DMS79 (cell line): ENCODE measurements at regions not wholly inside any gene's neighbourhood (a gene's known extent, or its start where the extent isn't known, plus 50 kb on each side); places are given as distances from the start of the nearest gene placed in this dataset.
"Not testable (repeated sequence)": the region's sequence is repeated elsewhere in the genome, so short reads cannot be mapped to it uniquely, and the experiment has no call there.

Source experiments
- DNase-seq: peaks from one replicate; lab custom pipeline; 2025; lab: John Stamatoyannopoulos, UW

- DNase-seq = no peak
These were observed 451.9 kb upstream of the ZEB2 start for GRCh38 chr2:144971786-144972335.

- not testable (repeated sequence) for DNase-seq
These were observed 450.5 kb upstream of the ZEB2 start for GRCh38 chr2:144970410-144970809.

- not testable (repeated sequence) for DNase-seq
These were observed 449.6 kb upstream of the ZEB2 start for GRCh38 chr2:144969564-144969963.

GRCh38 chr2:144967961-144968360 lies 448.0 kb upstream of the ZEB2 start:
- no peak for DNase-seq

GRCh38 chr2:144965172-144965571 lies 445.3 kb upstream of the ZEB2 start:
- no peak for DNase-seq

- no peak for DNase-seq
These were observed 443.1 kb upstream of the ZEB2 start for GRCh38 chr2:144963031-144963430.

- no peak for DNase-seq
These were observed 439.5 kb upstream of the ZEB2 start for GRCh38 chr2:144959416-144959815.

- DNase-seq = no peak
These were observed 431.1 kb upstream of the ZEB2 start for GRCh38 chr2:144950899-144951560.

GRCh38 chr2:144948205-144948855 lies 428.4 kb upstream of the ZEB2 start:
- no peak for DNase-seq

- no peak for DNase-seq
These were observed 427.8 kb upstream of the ZEB2 start for GRCh38 chr2:144947709-144948037.

GRCh38 chr2:144946263-144946662 lies 426.3 kb upstream of the ZEB2 start:
- no peak for DNase-seq

- no peak for DNase-seq
These were observed 424.8 kb upstream of the ZEB2 start for GRCh38 chr2:144944546-144945220.

GRCh38 chr2:144943986-144944385 lies 424.1 kb upstream of the ZEB2 start:
- no peak for DNase-seq

- DNase-seq = no peak
These were observed 423.5 kb upstream of the ZEB2 start for GRCh38 chr2:144943293-144943941.

GRCh38 chr2:144942516-144943256 lies 422.8 kb upstream of the ZEB2 start:
- DNase-seq = no peak

- no peak for DNase-seq
These were observed 422.0 kb upstream of the ZEB2 start for GRCh38 chr2:144941743-144942488.

- DNase-seq = no peak
These were observed 419.7 kb upstream of the ZEB2 start for GRCh38 chr2:144939590-144939989.

GRCh38 chr2:144937910-144938709 lies 418.2 kb upstream of the ZEB2 start:
- no peak for DNase-seq

GRCh38 chr2:144937066-144937465 lies 417.1 kb upstream of the ZEB2 start:
- no peak for DNase-seq

GRCh38 chr2:144936442-144936841 lies 416.5 kb upstream of the ZEB2 start:
- no peak for DNase-seq
